CD1c-positive myeloid dendritic cell (primary cell): ENCODE measurements at regions not wholly inside any gene's neighbourhood (a gene's known extent, or its start where the extent isn't known, plus 50 kb on each side); places are given as distances from the start of the nearest gene placed in this dataset.
"Not testable (repeated sequence)": the region's sequence is repeated elsewhere in the genome, so short reads cannot be mapped to it uniquely, and the experiment has no call there.

Source experiments
- DNase-seq: peaks from one replicate; pipeline ENCODE4 v3.0.0-alpha.2; 2016; ENCODE audit errors: extremely low spot score

GRCh38 chr3:23135026-23135785 is 67.9 kb upstream of the UBE2E2 start:
- DNase-seq: no peak

GRCh38 chr3:23136054-23136453 is 67.1 kb upstream of the UBE2E2 start:
- DNase-seq: no peak

GRCh38 chr3:23144051-23144450 is 59.1 kb upstream of the UBE2E2 start:
- not testable (repeated sequence) for DNase-seq

- no peak for DNase-seq
Observed at GRCh38 chr3:23146163-23146562, 57.0 kb upstream of the UBE2E2 start.

- no peak for DNase-seq
Observed at GRCh38 chr3:23152989-23153388, 50.1 kb upstream of the UBE2E2 start.
